Right renal pelvis (tissue), 4 donors: ENCODE measurements at regions not wholly inside any gene's neighbourhood (a gene's known extent, or its start where the extent isn't known, plus 50 kb on each side); places are given as distances from the start of the nearest gene placed in this dataset.
"Not testable (repeated sequence)": the region's sequence is repeated elsewhere in the genome, so short reads cannot be mapped to it uniquely, and the experiment has no call there.

Source experiments
- DNase-seq, 4 donors: peaks; one replicate each; pipeline ENCODE4 v3.0.0-alpha.2; 2013; ENCODE audit warnings: low read depth in 4 of 4, low spot score in 3 of 4, missing footprints in 1 of 4

DNA sequence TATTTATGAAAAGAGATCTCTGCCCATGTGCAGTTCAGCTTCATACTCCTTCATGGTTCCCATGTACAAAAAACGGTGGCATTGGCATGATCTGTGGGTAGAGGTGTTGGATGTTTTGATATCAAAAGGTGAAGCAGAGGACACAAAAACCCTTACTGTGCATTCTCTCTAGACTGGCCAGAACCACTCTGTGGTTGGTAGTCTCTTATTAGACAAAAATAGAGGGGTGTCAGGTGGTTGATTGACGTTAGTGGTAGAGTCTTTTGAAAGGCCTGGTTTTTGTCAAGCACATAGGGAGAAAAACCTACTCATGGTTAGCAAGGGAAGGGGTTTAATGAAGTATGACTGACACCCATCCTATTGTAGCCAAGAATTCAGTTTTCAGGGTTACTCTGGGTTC lies 400.0 kb upstream of the TMPRSS15 start:
- DNase-seq = no peak

DNA sequence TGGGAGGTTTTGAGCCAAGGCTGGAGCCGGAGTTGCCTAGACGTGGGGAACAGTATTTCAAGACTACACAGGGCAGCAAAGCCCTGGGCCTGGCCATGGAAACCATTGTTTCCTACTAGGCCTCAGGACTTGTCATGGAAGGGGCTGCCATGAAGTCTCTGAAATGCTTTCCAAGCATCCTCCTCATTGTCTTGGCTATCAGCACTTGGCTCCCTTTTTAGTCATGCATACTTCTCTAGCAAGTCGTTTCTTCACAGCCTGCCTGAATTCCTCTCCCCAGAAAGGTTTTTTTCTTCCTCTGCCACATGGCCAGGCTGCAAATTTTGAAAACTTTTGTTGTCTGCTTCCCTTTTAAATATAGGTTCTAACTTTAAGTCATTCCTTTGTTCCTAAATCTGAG lies 406.6 kb upstream of the TMPRSS15 start:
- no peak for DNase-seq

DNA sequence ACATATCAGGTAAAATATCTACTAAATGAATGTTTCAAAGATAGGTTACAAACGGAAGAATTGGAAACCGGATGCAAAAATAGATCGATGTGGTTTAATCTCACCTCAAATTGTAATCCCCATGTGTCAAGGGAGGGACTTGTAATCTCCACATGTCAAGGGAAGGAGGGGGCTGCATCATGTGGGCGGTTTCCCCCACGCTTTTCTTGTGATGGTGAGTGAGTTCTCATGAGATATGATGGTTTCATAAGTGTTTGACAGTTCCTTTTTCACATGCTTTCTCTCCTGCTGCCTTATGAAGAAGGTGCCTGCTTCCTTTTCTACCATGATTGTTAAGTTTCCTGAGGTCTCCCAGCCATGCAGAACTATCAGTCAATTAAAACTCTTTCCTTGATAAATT lies 408.7 kb upstream of the TMPRSS15 start:
- DNase-seq = no peak

DNA sequence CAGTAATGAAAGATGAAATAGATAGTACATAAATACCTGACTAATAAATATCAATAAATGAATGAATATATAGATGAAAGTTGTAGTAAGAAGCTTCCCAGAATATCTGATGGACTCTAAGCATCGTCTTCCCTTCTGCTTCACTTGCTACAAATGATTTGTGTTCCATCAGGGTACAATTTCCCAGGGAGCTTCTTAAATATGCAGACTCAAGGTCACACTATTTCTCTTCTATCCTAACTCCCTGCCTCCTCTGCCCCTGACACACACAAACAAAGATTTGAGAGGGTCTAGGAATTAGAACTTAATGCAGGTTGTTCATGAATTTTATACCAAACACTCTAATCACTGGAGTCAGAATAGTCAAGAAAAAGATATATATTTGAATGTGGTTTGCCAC lies 415.9 kb upstream of the TMPRSS15 start:
- no peak for DNase-seq

DNA sequence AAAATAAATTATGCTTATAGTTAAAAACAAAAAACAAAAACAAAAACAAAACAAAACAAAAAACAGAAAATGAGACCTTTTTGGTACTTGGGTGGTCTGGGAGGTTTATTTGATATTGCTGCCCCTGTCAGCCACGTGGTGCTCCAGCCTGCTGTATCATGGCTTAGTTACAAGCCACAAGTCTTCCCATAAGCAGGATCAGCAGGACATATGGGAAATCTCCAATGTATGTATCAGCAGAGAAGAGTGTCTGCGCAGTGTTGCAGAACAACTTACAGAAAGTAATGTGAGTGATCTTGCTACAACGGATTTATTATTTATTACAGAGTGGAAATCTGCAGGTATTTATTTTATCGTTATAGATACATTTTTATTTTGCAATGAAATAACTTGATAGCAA lies 423.0 kb upstream of the TMPRSS15 start:
- DNase-seq = no peak

DNA sequence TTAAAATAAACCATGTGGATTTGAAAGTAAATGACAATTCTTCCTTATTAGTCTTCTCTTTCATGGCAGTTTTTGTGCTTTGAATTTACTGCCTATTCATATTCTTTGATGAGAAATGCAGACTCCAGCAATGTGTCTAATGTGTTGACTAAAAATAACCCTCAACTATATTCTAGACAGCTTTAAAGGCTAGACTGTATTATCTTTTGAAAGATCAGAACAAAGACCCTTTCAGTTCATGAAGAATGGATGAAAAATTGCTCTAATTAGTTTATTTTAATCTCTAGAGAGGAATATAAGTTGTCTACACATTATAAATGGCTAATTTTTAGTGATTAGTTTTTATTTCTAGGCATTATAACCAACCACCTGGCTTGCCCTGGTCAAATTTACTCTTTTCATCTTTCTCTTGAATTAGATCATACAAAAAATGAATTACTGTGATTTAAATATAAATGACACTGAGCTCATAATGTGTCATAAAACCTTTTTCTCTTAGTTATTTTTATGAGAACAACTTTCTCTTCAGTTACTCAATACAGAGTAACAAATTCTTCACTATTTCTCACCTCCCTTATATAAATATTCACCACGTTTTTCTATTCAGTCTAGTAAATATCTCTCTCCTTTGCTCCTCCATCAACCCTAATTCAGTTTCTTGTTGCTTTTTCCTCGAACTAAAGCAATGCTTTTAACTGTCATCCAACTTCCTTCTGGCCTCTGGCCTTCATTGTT lies 428.5 kb upstream of the TMPRSS15 start:
- no peak for DNase-seq

DNA sequence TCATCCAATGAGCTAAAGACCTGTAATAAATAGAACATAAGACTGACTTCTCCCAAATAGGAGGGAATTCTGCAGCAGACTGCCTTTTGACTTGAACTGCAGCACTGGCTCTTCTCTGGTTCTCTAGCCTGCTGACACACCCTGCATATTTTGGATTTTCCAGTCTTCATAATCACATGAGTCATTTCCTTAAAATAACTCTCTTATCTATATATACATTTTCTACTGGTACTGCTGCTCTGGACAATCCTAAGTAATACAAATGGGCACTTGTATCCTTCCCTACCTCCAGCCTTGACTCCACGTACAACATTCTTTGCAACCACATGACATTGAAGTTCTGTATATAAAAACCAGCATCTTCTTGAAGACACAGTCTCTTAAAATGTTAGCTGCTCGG lies 429.4 kb upstream of the TMPRSS15 start:
- DNase-seq = no peak

DNA sequence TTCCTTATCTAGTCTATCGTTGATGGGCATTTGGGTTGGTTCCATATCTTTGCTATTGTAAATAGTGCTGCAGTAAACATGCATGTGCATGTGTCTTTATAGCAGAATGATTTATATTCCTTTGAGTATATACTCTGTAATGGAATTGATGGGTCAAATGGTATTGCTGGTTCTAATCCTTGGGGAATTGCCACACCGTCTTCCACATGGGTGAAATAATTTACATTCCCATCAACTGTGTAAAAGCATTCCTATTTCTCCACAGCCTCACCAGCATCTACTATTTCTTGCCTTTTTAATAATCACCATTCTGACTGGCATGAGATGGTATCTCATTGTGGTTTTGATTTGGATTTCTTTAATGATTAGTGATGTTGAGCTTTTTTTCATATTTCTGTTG lies 430.5 kb upstream of the TMPRSS15 start:
- DNase-seq = not testable (repeated sequence)

DNA sequence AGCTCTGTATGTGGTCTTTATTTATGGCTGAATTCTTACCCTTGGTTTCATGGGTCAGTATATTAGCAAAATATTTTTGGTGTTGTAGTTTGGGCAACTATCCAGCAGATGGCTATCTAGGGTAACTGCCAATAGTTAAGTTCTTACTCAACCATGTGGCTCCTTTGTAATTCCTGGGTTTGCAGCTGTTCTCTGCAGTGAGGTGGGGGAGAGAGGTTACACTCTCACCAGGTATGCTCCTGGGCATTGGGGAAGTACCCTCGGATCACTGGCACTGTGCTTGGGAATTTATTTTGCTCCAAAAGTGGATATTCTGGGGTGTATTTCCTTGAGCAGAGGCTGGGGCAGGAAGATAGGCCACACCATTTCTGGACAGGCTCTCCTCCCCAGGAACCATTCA lies 436.7 kb upstream of the TMPRSS15 start:
- DNase-seq = no peak

DNA sequence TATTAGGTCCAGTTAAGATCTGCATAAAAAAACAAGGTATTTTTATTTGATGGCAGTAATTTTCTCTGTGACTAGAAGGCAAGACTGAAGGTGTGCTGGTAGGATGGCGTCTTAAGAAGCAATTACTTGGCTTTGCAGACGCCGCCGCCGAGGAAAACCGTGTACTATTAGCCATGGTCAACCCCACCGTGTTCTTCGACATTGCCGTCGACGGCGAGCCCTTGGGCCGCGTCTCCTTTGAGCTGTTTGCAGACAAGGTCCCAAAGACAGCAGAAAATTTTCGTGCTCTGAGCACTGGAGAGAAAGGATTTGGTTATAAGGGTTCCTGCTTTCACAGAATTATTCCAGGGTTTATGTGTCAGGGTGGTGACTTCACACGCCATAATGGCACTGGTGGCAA lies 454.0 kb upstream of the TMPRSS15 start:
- not testable (repeated sequence) for DNase-seq

DNA sequence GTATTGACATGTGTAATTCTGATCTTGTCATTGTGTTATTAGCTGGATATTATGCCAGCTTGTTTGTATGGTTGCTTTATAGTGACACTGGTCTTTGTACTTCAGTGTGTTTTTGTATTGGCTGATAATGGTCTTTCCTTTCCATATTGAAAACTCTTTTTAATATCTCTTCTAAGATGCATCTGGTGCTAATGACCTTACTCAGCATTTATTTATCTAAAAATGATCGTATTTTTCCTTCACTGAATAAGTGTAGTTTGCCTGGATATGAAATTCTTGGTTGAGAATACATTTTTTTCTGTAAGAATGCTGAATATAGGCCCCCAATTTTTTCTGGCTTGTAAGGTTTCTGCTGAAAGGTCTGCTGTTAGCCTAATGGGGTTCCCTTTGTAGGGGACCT lies 465.5 kb upstream of the TMPRSS15 start:
- no peak for DNase-seq

DNA sequence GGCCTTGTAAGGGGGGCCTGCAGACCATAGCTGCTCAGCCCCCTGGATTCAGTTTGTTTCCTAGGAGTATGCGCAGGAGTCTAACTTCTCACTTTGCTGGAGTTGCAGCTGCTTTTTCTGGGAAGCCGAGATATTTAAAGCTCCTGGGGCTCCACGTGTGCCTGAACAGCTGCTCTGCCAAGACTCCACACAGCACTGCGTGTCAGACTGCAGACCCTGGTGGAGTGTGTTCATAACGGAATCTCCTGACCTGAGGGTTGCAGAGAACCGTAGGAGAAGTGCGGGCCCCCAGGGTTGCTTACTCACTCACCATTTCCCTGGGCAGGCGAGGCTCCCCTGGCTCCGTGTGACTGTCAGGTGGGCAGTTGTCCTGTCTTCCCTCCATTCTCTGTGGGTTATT lies 474.3 kb upstream of the TMPRSS15 start:
- no peak for DNase-seq

DNA sequence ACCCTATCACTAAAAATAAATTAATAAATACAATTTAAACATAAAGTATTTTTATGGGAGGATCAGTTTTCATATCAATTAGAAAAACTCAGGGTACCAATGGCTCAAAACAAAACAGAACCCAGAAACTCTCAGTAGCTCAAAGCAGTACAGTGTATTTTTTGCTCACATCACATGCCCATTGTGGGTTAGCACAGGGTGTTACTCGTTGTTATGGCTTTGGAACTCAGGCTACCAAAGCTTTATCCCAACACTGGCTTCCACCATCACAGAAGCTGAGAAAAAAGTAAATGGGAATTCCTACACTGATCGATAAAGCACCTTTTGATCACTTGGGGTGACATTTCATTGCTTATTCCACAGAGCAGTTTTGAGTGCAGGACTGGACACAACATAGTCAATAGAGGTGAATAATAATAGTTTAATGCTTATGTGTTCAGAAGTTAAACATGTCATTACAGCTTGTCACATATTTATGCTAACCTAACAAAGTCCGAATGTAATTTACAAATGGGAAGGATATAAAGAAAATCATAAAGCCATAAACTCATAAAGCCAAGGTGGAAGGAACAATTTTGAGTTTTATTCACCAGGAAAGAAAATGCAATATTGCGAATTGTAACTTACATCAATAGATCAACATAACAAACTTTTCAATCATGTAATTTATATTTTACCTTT lies 484.5 kb upstream of the TMPRSS15 start:
- DNase-seq = no peak

DNA sequence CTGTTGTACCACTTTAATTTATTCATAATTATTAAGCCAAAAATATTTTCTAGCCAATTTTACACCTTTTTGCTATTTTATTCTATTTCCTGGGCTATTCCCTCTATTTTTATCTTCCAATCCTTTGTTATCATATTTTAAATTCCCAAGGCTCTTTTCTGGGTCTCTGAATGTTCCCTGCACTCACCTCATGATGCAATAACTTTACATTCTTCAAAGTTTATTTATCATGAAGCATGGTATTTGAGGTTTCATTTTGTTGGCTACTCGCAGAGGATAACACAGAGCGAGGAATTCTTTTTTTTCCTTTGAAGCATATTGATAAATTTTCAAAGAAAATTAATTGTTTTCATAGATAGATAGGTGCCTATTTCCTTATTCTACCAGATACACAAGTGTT lies 489.8 kb upstream of the TMPRSS15 start:
- no peak for DNase-seq

DNA sequence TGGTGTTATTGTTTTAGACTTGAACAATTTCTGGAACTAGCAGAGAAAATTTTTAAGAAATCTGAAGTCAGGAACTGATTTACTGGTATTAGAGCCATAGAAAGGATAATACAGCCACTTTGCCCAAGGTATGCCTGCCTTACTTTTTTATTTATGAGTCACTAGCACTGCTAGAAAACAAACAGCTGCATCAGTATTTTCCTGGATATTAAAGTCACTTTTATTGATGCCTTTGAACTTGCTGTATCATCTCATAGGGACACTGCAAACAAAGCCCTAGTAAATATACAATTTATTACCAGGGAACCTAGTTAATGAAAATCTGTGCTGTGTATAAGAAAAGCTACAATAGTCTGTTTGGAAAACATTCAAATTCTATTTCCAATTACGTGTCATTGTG lies 490.8 kb upstream of the TMPRSS15 start:
- DNase-seq = no peak

DNA sequence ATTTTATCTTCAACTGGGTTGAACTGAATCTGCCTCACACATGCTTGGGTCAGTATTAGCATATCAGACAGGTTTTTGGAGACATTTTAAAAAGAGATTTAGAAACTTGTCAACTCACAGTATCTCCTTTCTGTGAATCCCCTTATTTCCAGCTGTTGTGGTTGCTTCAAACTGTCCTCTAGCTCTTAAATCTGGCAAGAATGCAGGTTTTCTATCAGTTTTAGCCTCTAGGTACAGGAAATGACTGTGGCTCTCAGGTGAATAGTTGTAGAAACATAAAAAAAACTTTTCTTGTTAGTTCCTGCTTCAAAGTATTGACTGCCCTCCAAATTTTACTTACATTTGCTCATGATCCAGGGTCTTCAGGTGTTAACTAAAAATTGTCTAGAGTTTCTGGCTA lies 495.7 kb upstream of the TMPRSS15 start:
- DNase-seq = no peak

DNA sequence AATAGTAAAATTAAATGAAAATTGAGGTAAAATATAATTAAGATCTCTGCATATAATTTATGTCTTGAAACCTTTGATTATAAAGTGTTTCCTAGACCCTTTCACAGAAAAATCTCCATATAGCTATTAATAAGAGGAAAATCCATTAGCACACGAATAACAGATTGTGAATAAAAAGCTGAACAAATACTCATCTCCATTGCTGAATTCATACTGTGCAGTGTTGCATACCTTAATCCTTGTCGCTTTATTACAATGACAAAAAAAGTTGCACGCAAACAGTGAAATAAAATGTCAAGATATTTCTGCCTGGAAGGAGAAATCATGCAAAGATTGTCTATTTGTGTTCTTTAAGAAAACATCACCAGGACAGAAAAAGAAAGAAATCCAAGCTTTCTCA lies 499.1 kb upstream of the TMPRSS15 start:
- no peak for DNase-seq

DNA sequence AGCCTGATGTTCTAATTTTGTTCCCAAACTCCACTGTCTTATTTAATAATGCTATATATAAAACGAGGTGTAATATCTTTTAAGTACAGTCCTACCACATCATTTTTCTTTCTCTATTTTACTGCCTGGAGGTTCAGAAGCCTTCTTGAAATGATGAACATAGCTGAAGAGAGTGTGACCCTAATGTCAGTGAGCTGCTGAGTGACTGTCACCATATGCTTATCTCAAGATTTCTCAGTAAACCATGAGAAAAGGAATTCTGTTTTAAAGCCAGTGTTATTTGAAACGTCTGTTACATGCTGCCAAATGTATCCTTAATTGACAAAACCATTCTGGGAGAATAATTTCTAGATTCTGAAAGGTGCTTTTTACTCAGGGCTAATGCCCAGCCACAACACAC lies 503.5 kb upstream of the TMPRSS15 start:
- no peak for DNase-seq

DNA sequence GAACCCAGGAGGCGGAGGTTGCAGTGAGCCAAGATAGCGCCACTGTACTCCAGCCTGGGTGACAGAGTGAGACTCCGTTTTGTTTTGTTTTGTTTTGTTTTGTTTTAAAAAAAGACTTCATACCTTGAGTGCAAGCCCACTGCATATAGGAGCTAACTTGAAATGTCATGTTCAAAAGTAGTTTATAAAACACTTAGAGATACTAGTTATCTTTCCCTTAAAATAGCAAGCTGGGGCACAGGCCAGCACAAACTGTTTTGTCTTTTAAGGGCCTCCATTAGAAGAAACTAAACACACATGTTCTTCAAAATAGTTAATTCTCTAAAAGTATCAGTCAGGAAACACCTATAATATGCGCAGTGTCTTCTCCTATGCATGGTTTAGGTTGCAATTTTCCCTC lies 505.1 kb upstream of the TMPRSS15 start:
- DNase-seq = no peak

DNA sequence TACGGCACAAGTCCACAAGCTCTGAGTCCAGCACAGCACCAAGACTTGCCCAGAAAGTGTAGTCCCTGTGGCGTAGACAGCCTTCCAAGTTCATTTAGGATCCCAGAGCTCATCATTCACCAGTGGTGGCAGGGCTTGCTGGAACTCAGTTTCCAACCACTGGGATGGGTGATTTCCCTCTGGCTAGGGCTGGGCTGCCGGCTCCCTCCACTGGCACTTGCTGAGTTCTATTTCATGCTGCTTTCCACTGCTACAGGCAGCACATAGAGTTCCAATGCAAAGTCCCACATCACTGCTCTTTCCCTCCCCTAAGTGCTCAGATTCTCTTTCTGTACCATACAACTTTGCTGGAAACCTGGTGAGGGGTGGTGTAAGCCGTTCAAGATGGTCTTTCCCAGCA lies 510.3 kb upstream of the TMPRSS15 start:
- no peak for DNase-seq

DNA sequence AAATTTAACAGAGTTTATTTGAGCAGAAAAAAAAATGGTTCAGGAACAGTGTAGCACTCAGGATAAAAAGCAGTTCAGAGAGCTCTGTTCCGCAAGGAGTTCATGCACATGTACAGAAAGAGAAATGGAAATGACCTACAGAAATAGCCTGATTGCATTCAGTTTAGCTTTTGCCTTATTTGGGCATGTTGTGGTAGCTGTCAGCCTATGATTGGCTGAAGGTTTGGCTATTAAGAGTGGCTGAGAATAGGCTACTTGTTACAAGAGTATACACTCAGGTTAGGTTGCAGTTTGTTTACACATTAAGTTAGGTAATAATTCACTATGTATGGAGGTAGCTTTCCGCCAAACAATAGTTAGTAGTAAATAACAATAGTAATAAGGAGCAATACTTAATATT lies 511.0 kb upstream of the TMPRSS15 start:
- no peak for DNase-seq

DNA sequence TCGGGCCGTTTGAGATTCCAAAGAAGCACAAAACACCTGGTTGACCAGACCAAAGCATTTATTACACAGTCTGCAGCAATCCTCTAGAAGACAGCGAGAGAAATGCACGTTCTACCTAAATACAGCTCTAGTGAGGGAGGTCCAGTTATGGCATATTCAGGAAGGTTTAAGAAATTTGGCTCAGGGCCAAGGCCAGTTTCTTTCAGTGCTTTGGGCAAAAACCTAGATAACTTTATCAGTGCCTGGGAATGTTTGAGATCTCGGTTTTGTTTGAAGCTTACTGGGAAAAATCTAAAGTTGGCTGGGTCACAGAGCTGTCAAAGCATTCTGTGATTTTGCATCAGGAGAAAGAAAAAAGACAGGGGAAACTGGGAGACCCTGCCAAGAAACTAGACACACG lies 514.0 kb upstream of the TMPRSS15 start:
- DNase-seq = no peak

DNA sequence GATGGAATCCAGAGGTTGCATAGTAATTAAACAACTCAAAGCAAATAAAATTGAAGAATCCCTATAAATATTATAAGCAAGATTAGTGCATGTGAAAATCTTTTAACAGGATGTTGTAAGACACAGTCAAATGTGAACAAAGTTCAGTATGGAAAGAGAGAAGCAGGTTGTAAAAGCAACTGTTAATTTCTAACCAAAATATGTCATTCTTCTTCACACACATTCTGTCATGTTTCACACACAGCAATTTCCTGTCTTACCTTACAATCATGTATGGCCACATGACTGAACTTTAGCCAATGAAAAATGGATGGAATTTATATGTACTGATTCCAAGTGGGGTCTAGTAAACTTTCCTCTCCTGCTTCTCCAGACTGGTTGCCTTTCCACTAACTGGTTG lies 527.7 kb upstream of the TMPRSS15 start:
- DNase-seq = no peak
